Femur (tissue), 1 donor: ENCODE measurements at regions not wholly inside any gene's neighbourhood (a gene's known extent, or its start where the extent isn't known, plus 50 kb on each side); places are given as distances from the start of the nearest gene placed in this dataset.

ENCODE experiments used
- DNase-seq: peaks from one replicate; pipeline ENCODE4 v3.0.0-alpha.2; 2017

- no peak for DNase-seq
Observed at GRCh38 chr5:88540471-88541115, 271.9 kb upstream of the TMEM161B start.

DNA sequence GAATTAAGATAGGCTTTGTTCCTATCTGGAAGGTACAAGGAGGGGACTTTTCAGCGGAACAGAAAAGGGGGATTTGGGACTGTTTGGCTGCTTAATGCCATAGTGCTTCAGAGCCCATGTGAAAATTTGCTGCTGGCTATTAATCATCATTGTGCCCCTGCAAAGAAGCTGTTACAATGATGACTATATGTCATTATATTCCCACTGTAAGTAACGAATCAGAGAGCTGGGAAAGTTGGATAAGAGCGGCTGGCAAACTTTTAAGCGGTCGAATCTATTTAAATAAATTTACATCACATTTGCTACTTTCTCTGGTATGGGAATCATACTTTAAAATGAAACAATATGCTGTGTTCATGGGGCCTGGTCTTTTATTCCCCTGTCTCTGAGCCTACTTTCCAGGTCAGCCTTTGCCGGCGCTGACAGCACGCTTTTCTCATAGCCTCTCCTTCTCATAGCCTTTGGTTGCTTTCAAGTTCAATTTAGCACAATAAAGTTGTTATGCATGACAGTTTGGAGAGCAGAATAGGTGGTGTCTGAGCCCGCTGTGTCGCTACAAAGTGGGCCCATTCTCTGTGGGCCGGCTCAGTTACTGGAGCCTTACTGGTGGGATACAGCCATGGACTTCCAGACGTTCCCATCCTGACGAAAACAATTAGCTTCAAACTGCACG lies 271.2 kb upstream of the TMEM161B start:
- no peak for DNase-seq

DNA sequence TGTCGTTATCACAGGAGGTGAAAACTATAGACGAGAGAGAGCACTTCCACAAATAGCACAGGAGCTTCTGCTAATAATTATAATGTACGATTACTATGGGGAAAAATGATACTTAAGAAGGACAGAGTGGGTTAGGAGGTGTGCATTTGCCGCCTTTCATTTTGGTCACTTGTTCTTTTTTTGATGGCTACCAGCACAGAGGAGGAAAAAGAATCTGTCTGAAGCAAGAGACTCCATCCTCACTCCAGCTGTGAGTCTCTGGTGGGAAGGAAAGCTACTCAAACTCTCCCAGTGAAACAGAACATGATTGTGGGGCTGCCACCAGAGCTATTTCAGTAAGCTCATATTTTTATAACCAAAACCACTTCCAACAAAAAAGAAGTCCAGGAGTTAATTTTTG lies 270.4 kb upstream of the TMEM161B start:
- no peak for DNase-seq

- DNase-seq: no peak
Observed at GRCh38 chr5:88536146-88536545, 267.5 kb upstream of the TMEM161B start.

DNA sequence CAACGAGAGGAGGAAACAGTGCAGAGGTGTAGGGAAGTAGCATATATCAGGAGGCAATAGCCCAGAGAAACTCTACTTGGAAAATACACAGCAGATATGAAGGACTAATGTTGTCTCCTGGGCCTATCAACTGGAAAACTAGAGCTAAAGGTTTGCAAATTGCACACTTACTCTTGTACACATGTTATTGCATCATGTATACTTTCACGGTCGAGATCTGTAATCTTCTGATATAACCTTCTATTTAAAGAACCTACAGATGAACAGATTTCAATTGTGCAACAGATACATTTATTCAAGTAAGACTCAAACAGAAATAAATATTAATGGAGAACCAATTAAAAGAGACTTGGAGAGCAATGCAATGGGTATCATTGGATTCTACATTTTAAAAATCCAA lies 256.3 kb upstream of the TMEM161B start:
- DNase-seq: no peak

DNA sequence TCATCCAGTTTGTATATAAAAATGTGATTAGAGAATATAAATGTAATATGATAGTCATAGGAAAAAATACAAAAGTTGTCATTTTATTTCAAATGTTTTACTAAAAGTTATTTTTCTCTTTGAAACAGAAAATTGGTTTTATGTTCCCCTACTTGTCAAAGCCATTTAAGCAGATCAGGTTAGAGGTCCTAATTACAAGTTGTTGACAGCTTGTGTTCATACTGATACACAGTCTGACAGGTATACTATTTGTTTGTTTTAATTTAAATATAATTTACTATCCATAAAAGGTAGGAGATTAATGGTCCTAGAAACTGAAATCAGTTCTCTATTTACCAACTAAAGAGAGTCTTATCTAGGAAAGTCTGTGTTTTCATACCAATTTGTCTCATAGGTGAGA lies 250.4 kb upstream of the TMEM161B start:
- no peak for DNase-seq

- peak; percentile 28 for DNase-seq
Observed at GRCh38 chr5:88518131-88519016, 249.7 kb upstream of the TMEM161B start.

DNA sequence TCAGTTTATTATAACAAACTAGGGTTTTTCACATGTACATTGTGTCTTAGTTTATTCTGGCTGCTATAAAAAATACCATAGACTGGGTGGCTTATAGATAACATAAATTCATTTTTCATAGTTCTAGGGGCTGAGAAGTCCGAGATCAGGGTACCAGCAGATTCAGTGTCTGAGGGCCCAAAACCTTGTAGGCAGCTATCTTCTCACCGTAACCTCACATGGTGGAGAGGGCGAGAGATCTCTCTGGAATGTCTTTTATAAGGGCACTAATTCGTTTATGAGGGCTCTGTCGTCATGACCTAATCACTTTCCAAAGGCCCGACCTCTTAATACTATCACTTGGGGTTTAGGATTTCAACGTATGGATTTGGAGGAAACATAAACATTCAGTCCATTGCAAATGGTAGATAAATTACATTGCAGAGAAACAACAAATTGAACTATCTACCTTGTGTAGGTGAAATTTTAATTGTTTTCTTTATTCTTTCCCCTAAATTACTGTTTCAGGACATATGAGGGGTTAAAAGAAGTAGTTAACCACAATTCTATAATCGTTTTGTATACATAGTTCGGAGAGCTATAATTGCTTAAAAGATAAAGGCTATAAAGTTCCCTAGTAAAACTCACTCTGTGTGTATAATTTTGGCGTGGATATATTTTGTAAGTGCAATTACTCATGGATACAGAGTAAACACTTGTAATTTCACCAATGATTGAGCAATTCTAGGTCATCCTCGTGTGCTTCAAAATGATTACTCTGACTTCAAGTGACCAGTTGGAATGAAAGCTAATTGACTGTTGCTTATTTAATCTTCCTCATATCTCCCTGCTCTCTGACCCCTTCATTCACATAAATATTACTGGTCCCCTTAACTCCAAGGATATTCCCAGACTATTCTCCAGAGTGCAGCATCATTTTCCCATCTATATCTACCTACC lies 247.5 kb upstream of the TMEM161B start:
- no peak for DNase-seq

DNA sequence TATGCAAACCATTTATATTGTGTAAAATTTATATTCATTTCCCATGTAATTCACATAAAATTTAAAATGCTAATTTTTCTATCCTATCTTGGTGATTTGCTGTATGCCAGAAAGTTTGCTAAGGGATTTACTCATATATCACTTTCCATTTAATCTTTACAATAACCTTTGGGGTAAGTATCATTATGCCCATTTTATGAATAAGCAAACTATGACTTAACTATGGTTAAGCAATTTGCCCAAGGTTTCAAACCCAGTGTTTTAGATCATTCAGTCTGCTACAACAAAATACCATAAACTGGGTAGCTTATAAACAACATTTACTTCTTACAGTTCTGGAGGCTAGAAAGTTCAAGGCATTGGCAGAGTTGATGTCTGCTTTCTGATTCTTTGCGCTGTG lies 246.4 kb upstream of the TMEM161B start:
- DNase-seq: no peak

DNA sequence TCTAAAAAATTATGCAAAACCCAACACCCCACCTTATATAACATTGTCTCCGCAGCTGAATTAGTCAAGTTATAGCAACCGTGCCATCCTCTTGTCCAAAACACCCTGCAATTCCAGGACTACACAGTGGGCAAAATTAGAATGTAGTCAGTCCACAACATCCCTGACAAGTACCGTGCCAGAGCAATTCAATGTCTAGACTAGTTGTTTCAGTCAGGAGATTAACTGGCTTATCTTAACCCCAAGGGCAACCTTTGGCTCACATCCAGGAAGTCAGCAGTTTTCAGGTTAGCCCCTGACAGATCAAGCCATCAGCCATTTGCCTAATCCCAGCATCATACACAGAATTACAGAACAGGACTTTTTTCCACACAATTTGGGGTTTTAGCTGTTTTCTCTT lies 240.8 kb upstream of the TMEM161B start:
- DNase-seq: no peak

DNA sequence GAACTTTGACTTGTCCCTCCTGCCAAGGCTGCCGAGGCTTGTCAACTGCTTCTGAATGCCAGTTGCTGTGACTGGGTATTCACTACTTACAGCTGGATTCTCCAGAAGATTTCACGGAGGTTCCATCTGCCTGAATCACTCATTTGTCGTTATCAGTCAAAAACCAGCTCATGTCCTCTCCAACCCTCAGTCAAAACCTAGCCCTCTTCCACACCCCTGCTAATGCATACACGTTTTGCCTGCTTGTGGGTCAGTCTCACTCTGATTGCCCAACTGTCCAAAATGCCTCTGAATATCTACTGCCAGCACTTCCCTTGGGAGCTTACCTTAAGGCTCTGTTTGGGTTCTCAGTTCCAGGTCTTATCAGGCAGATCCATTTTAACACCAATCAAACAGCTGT lies 238.6 kb upstream of the TMEM161B start:
- no peak for DNase-seq

DNA sequence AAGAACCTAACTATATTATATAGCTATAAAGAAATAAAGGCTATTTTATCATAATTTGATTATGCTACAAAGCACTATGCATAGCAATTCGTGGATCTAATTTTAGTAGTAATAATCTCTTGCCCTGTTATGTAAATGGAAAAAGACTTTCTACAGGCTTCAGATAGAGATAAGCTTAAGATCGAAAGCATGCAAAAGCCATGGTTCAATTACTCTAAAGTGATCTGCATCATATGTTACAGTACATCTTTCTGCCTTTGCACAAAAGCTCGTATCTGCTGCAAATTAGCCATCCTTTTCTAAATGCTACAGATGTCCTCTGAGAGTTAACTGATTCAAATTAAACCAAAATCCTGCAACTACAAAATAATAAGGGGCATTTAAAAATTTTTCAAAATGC lies 234.8 kb upstream of the TMEM161B start:
- DNase-seq: no peak

DNA sequence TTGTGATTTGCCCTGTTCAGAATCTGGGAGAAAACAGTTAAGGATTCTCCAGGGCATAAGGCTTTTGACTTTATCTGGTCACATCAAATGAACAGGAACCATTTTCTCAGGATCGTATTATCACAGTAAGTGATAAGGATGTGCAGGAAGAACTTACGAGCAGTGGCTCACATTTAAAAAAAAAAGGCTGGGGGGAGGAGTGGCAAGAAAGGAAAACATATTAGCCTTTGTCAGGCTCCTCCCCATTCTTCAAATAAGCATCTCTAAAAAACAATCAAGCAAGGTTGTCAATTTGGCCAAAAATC lies 234.3 kb upstream of the TMEM161B start:
- DNase-seq: no peak

GRCh38 chr5:88502179-88503040 lies 233.8 kb upstream of the TMEM161B start:
- DNase-seq: no peak

GRCh38 chr5:88495810-88496209 lies 227.2 kb upstream of the TMEM161B start:
- no peak for DNase-seq

- no peak for DNase-seq
Observed at GRCh38 chr5:88490874-88491273, 222.2 kb upstream of the TMEM161B start.

DNA sequence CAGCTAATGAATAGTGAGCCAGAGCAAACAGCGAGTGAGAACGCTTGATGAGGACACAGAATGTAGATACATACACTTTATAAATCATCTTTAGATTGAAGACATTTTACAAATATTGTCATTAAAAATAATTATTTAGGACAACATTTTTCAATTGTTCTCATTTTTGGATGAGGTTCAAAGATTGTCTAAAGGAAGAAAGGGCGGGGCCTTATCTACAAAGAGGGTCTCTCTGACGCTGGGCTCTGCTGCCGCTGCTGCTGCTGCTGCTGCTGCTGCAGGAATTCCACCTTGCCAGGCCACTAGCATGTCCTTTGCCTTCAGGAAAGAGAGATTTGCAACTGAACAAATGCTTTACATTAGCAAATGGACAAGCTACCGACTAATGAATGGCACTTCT lies 220.7 kb upstream of the TMEM161B start:
- DNase-seq: no peak

- DNase-seq: no peak
Observed at GRCh38 chr5:88488561-88488960, 219.9 kb upstream of the TMEM161B start.

DNA sequence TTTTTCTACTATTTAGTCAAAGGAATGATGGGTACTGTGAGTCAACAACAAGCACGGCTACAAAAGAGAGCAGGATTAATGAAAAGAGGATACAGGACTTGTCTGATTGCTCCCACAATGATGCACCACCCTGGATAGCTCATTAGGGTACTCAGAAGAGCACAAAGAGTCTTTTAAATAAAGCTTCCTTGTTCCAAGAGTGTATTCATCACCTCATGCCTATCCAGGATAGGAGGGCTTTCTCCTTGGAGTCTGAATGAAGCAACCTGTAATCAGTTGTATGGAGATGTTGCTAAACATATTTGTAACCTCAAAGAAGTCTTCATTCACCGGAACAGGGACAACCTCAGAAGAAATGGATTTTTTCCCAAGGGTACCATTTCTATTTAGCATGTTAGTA lies 219.5 kb upstream of the TMEM161B start:
- DNase-seq: no peak

DNA sequence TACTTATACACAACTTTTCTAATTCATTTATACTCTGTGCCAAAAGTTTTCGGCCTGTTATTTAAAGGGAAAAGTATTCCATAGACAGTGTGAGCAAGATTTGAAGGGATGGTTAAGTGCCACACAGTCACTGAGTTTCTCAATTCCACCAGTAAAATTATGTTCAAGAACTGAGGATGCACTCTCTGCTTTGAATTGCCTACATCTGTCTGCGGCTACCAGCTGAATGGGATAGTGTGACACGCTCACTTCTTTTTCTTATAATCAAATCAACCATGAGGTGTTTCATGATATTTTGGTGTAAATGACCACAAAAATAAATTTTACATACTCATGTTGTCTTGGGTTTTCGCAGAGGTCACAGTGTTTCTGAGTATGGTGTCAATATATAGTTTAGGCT lies 218.4 kb upstream of the TMEM161B start:
- no peak for DNase-seq

GRCh38 chr5:88486431-88486830 lies 217.8 kb upstream of the TMEM161B start:
- no peak for DNase-seq

- no peak for DNase-seq
Observed at GRCh38 chr5:88485531-88485930, 216.9 kb upstream of the TMEM161B start.
